Left lung (tissue), 4 donors: ENCODE measurements at regions not wholly inside any gene's neighbourhood (a gene's known extent, or its start where the extent isn't known, plus 50 kb on each side); places are given as distances from the start of the nearest gene placed in this dataset.
A peak's percentile ranks its signal among the peaks of the same experiment; 100 is the strongest.

Experiments used
- ATAC-seq: fragments of 200-7000 bp; cut with Tn5 transposase; one replicate; pipeline ENCODE4 v1.9.1; 2020; ENCODE audit warnings: moderate library complexity
- DNase-seq, 4 donors: peaks; one replicate each; pipeline ENCODE4 v3.0.0-alpha.2; 2013 to 2020
- H3K27ac ChIP-seq, 2 donors: fragments of 200-600 bp; sonication (generic) in 1 of 2; one replicate each; pipeline versions ENCODE4 v1.5.0 to v1.8.0; 2020 to 2021
- H3K27me3 ChIP-seq, 2 donors: fragments of 200-600 bp; sonication (generic) in 1 of 2; one replicate each; pipeline versions ENCODE4 v1.5.0 to v1.8.0; 2020 to 2021
- H3K36me3 ChIP-seq, 2 donors: fragments of 200-600 bp; sonication (generic) in 1 of 2; one replicate each; pipeline versions ENCODE4 v1.5.0 to v1.8.0; 2020 to 2021
- H3K4me1 ChIP-seq, 2 donors: fragments of 200-600 bp; one replicate each; pipeline ENCODE4 v1.8.0; 2021
- H3K4me3 ChIP-seq, 2 donors: fragments of 200-600 bp; sonication (generic) in 1 of 2; one replicate each; pipeline versions ENCODE4 v1.5.0 to v1.8.0; 2020 to 2021; ENCODE audit warnings: mild to moderate bottlenecking in 1 of 2
- H3K9me3 ChIP-seq, 2 donors: fragments of 200-600 bp; sonication (generic) in 1 of 2; one replicate each; pipeline versions ENCODE4 v1.5.0 to v1.8.0; 2020 to 2021
- CTCF ChIP-seq, 2 donors: fragments of 200-600 bp; sonication (generic) in 1 of 2; IDR thresholded peaks; one replicate each; pipeline versions ENCODE4 v1.5.0 to v1.8.0; 2021; ENCODE audit warnings: antibody characterized with exemption in 2 of 2
- intact Hi-C, 2 donors: fragments of 100-400 bp; cut with DNase I; formaldehyde crosslinking; loops; one replicate each; pipeline versions ENCODE4 v1.11.2 to v1.14.2; 2022
- donor health status: DM: no; HTN: yes; CAD: no.
- donor health status: DM: no; HTN: no; CAD: no.

GRCh38 chr2:34004936-34005335, 405.8 kb upstream of the FAM98A start:
- ATAC-seq (no peak), DNase-seq (no peak)
- Histone ChIP-seq H3K4me1 (no peaks in the 10 kb centered on the region), H3K4me3 (no peak overlapping the region), H3K27ac (no peak overlapping the region), H3K9me3 (no peaks in the 10 kb centered on the region), H3K36me3 (no peaks in the 10 kb centered on the region), H3K27me3 (no peaks in the 10 kb centered on the region)
- intact Hi-C loops, result no loop called here
- no peak for TF ChIP-seq CTCF (IDR thresholded peaks at IDR 0.05)

GRCh38 chr2:34003795-34004194, 404.7 kb upstream of the FAM98A start:
- Histone ChIP-seq H3K4me1 (no peaks in the 10 kb centered on the region), H3K9me3 (no peaks in the 10 kb centered on the region), H3K36me3 (no peaks in the 10 kb centered on the region), H3K27ac (no peak overlapping the region), H3K4me3 (no peak overlapping the region), H3K27me3 (no peaks in the 10 kb centered on the region)
- TF ChIP-seq CTCF (IDR thresholded peaks at IDR 0.05), result no peak
- DNase-seq (no peak), ATAC-seq (no peak)
- intact Hi-C loops, result no loop called here

- Histone ChIP-seq H3K4me3 (no peak overlapping the region), H3K9me3 (peaks cover 0 to 15% of the 10 kb centered on the region in 2 donors), H3K27me3 (no peaks in the 10 kb centered on the region), H3K4me1 (no peaks in the 10 kb centered on the region), H3K36me3 (no peaks in the 10 kb centered on the region), H3K27ac (no peak overlapping the region)
- ATAC-seq (no peak), DNase-seq (no peak)
- no peak for TF ChIP-seq CTCF (IDR thresholded peaks at IDR 0.05)
- intact Hi-C loops, result no loop called here
These were observed 402.5 kb upstream of the FAM98A start for GRCh38 chr2:34001557-34001956.

GRCh38 chr2:33984131-33984530, 385.0 kb upstream of the FAM98A start:
- no peak overlapping the region for H3K27ac ChIP-seq
- TF ChIP-seq CTCF (IDR thresholded peaks at IDR 0.05), result no peak
- ATAC-seq, result no peak
- H3K9me3 ChIP-seq, result peaks cover 0 to 1% of the 10 kb centered on the region in 2 donors
- H3K27me3 ChIP-seq, result no peaks in the 10 kb centered on the region
- DNase-seq, result no peak
- no peak overlapping the region for H3K4me3 ChIP-seq
- no peaks in the 10 kb centered on the region for H3K4me1 ChIP-seq
- no peaks in the 10 kb centered on the region for H3K36me3 ChIP-seq
- intact Hi-C loops, result no loop called here

- H3K36me3 ChIP-seq, result no peaks in the 10 kb centered on the region
- DNase-seq (no peak), ATAC-seq (peak; percentile 49)
- H3K4me1 ChIP-seq, result no peaks in the 10 kb centered on the region
- no peak for TF ChIP-seq CTCF (IDR thresholded peaks at IDR 0.05)
- peaks cover 0 to 5% of the 10 kb centered on the region in 2 donors for H3K9me3 ChIP-seq
- H3K27ac ChIP-seq, result no peak overlapping the region
- no peak overlapping the region for H3K4me3 ChIP-seq
- intact Hi-C loops, result no loop called here
- H3K27me3 ChIP-seq, result no peaks in the 10 kb centered on the region
These were observed 379.4 kb upstream of the FAM98A start for GRCh38 chr2:33978471-33978870.
